ENCODE measurements at regions not wholly inside any gene's neighbourhood (a gene's known extent, or its start where the extent isn't known, plus 50 kb on each side); places are given as distances from the start of the nearest gene placed in this dataset.

DNA sequence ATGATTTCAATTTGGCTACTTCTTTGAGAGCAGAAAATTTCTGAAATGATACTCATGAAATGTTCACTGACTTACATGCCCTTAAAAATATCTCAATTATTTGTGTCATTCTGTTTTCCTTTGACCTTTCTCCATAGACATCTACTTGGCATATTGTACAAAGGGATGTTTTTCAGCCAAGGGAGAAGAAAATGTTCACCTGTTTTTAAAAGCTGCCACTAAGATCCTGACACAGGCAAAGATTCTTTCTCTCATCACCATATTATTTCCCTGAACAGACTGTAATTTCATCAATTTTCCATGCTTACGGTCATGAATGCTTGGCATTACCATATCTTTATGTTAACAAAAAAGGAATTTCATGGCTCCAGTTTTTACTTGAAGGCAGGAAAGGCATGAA, 67.4 kb upstream of the DBX1 start:
- TF ChIP-seq CTCF (IDR thresholded peaks at IDR 0.05): no peak

GRCh38 chr11:20226933-20227332, 66.7 kb upstream of the DBX1 start:
- no peak for TF ChIP-seq CTCF (IDR thresholded peaks at IDR 0.05)

DNA sequence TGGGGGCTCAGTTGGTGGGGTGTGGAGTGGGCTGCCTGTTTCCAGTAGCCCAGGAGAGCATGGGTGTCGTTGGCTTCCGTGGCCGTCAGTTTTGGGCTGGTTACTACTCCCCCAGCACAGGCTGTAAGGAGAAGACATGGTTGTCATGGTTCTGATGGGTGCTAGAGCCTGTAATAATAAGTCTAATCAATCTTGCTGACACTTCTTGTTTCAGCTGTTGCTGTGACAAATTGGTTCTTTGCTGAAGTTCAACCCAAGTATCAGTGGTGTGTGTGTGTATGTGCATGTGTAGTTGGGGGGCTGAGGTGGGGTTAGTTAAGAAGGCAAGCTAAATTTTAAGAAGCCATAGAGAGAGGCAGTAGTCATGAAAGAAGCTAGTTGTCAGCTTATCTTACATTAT, 61.3 kb upstream of the DBX1 start:
- no peak for TF ChIP-seq CTCF (IDR thresholded peaks at IDR 0.05)

DNA sequence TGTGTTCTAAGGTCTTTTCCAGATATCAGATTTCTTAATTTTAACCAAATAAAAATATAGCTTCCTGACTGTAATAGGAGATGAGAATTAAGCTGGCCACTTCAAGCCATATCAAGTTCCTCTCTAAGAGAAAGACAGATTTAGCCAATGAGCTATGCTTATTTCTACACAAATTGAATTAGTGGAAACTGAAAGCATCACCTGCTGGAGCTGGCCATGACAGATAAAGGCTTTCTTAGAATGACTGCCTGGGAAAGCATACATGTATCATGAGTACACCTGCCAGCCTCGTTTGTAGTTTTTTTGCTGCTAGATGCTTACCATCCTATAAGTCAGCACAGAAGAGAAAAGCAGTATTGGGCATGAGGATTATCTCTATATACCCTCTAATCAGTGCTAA, 53.5 kb upstream of the DBX1 start:
- no peak for TF ChIP-seq CTCF (IDR thresholded peaks at IDR 0.05)

DNA sequence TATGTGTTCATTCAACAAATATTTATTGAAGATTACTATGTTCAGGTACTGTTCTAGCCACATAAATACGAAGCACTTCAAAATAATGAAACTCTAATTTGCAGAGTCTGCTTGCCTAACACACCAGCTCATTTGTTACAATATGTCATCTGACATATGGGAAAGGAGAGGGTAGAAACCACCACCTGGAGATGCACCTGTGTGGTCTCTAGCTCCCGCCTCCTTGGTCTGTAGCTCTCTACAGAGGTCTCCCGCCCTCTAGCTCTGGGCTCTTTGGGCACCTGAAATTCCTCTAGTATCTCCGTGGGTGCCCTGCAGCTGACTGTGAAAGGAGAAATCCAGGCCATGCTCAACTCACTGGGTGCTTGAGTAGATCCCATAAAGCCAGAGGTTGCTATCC, 51.4 kb upstream of the DBX1 start:
- no peak for TF ChIP-seq CTCF (IDR thresholded peaks at IDR 0.05)
